ENCODE measurements at regions not wholly inside any gene's neighbourhood (a gene's known extent, or its start where the extent isn't known, plus 50 kb on each side); places are given as distances from the start of the nearest gene placed in this dataset.
"Not testable (repeated sequence)": the region's sequence is repeated elsewhere in the genome, so short reads cannot be mapped to it uniquely, and the experiment has no call there.

- no peak for DNase-seq (ENCODE audit: low read depth)
These were observed 50.7 kb upstream of the SYNDIG1 start for GRCh38 chr20:24418731-24419130.

- DNase-seq (ENCODE audit: low read depth): no peak
These were observed 51.9 kb upstream of the SYNDIG1 start for GRCh38 chr20:24417485-24417884.

DNA sequence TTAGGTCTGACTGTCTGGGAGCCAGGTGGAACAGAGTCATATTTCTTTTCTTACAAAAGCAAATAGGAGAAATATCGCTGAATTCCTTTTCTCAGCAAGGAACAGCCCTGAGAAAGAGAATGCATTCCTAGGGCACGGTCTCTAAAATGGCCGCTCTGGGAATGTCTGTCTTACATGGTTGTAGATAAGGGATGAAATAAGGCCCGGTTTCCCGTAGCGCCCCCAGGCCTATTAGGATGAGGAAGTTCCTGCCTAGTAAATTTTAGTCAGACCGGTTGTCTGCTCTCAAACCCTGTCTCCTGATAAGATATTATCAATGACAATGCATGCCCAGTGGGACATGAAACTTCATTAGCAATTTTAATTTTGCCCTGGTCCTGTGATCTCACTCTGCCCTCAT is 54.0 kb upstream of the SYNDIG1 start:
- not testable (repeated sequence) for DNase-seq (ENCODE audit: low read depth)

DNA sequence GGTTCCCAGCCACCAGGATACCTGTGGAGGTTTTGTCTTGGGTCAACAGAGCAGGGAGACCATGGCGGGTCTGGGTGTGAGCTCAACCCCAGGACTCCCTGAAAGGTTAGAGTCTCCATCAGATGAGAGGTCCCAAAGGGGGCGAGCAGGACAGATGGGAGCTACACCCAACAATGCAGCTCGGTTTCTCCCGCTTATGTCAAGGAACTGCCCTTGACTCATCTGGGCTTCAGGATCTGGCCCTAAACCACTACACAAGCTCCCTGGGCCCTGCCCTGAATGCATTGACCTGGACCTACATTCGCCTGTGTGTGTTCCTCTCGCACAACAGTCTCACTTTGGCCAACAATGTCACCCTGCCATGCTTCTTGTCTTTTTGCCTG is 57.6 kb upstream of the SYNDIG1 start:
- DNase-seq (ENCODE audit: low read depth): no peak

- DNase-seq (ENCODE audit: low read depth): no peak
These were observed 58.2 kb upstream of the SYNDIG1 start for GRCh38 chr20:24411003-24411833.

DNA sequence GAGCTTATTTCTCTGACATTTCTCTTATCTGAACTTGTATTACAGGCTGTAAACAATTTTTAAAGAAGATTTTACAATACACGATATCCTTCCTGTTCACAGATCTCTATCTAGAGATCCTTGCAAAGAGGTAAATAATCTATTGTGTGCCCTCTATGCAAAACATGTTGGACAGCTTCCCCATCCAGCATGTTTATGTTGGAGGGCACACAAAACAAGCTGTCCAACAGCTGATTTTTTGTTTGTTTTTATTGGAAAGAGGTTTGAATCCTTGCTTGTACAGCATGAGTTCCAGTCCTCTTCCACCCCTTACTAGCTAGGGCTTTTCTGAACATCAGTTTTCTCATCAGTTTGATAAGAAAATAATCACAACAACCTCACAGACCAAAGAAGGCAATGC is 62.3 kb upstream of the SYNDIG1 start:
- no peak for DNase-seq (ENCODE audit: low read depth)

DNA sequence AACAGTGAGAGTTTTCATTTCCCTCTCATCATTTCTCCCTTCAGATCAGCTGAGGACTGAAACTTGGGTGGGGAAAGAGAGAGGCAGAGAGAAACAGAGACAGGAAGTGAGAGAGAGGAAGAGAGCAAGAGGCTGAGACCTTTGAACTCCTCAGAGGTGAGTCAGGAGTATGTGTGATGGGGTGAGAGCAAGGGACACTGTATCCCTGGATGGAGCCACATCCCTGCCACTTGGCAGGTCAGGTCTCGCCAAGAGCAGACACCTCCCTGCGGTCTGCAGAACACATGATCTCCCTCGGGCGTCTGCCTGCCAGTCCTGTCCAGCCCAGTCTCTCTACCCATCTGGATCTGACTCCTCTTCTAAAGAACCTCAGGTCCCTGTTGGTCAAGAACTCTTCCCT is 62.7 kb upstream of the SYNDIG1 start:
- DNase-seq (ENCODE audit: low read depth): no peak

GRCh38 chr20:24406251-24406650 is 63.2 kb upstream of the SYNDIG1 start:
- DNase-seq (ENCODE audit: low read depth): no peak

DNA sequence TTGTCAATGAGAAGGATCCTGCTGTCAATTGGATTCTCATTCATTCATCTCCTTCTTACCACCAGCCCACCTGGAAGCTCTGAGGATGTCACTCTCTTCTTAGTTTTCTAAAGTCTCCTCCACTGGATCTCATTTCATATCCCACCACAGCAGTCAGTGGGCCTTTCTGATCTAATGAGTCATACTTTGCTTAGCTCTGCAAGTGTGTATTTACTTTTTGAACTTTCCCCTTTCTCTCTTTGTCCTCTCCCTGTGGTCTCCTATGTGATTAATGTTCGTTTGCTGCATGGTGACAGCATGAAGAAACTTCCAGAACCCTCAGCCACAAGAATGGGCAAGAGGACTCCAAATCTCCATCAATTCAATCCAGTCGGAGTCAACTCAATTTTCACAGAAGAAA is 63.6 kb upstream of the SYNDIG1 start:
- DNase-seq (ENCODE audit: low read depth): no peak

- no peak for DNase-seq (ENCODE audit: low read depth)
These were observed 66.0 kb upstream of the SYNDIG1 start for GRCh38 chr20:24403406-24403805.

DNA sequence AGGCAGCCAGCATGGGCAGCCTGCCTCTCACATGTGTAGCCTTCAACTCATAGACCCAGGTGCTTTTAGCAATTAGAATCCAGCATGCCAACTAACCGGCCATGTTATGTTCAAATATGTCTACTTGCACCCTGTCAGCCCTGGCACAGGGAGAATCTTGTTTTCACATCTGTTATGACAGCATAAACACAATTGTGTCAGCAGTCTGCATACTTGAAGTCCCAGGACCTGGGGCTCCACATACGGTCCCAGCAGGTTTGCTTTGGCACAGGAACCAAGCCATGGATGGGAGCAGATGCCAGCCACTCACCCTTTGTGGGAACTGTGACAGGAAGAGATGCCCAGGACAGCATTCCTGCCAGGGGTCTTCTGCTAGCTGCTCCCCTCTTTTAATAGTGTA is 67.2 kb upstream of the SYNDIG1 start:
- no peak for DNase-seq (ENCODE audit: low read depth)

DNA sequence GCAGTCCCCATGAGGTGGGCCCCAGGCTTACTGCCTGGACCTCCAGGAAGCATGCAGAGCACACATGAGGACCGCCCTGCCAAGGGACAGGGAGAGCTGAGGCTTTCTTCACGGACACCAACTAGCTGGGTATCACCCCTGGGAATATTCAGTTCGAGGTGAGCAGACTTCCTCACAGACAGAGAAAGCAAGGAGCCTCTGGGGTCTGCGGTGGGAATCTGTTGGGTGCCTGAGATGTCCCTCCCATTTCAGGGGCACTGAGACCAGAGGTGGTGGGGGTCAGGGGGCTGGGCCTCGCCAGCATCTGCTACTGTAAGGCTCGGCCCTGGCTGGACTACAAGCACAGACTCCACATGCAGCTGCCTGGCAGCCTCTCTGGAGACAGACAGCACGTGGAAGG is 74.3 kb upstream of the SYNDIG1 start:
- no peak for DNase-seq (ENCODE audit: low read depth)

DNA sequence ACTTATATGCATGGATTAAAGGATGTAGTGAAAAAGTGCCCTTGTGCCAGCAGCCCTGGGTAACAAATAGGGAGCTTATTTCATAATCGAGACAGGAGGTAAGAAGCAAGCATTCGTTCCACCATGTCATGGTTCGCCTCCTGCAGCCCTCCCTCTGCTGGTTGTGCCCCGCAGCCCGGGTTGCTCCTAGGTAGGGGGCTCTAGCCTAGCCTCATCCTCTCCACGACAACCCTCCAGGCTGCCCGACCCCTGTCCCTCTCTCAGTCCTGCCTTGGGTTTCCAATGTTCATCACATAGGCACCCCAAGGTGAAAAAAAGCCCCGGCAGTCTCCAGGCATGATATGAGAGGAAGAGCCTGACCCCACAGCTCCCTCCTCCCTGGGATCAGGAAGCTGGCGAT is 75.5 kb upstream of the SYNDIG1 start:
- DNase-seq (ENCODE audit: low read depth): no peak

GRCh38 chr20:24392612-24393011 is 76.8 kb upstream of the SYNDIG1 start:
- DNase-seq (ENCODE audit: low read depth): no peak

GRCh38 chr20:24389686-24390085 is 79.7 kb upstream of the SYNDIG1 start:
- peak; percentile 34 for DNase-seq (ENCODE audit: low read depth)

- no peak for DNase-seq (ENCODE audit: low read depth)
These were observed 80.5 kb upstream of the SYNDIG1 start for GRCh38 chr20:24388828-24389380.

- DNase-seq (ENCODE audit: low read depth): no peak
These were observed 83.9 kb upstream of the SYNDIG1 start for GRCh38 chr20:24385547-24385946.

DNA sequence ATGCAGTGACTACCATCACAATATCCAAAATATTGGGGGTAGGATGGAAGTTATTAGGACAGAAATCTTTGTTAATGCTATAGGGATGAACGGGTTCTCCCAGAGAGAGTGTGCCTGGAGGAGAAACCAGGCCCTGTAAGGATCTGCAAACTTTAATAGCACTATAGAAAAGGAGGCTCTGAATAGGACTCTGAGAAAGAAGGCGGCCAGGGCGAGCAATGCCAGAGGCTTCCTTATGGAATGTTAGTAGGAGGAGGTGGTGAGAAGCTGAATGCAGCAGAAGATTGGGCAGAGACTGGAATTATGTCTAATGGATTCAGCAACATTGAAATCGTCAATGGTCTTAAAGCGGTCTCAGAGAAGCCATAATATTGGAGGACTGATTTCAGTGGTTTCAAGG is 84.6 kb upstream of the SYNDIG1 start:
- no peak for DNase-seq (ENCODE audit: low read depth)

- DNase-seq (ENCODE audit: low read depth): no peak
These were observed 86.7 kb upstream of the SYNDIG1 start for GRCh38 chr20:24382743-24383142.

DNA sequence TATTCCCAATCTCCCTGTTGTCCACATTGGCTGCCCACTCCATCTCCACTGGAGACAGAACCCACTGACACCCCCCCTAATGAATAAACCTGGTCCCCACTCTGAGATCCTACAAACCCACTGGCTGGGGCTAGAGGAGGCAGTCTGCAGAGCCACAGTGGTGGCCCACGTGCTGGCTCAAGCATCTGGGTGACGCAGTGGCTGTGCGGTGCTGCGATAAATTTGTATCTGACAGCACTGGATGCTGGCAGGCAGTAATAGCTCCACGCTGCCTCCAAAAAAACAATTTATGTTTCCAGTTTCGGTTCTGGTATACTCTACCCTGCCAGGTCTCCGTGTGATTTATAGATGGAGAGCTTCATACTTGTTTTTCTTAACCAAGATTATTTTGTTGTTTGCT is 87.1 kb upstream of the SYNDIG1 start:
- DNase-seq (ENCODE audit: low read depth): no peak

GRCh38 chr20:24381886-24382285 is 87.5 kb upstream of the SYNDIG1 start:
- DNase-seq (ENCODE audit: low read depth): no peak

GRCh38 chr20:24379484-24379927 is 89.9 kb upstream of the SYNDIG1 start:
- no peak for DNase-seq (ENCODE audit: low read depth)

DNA sequence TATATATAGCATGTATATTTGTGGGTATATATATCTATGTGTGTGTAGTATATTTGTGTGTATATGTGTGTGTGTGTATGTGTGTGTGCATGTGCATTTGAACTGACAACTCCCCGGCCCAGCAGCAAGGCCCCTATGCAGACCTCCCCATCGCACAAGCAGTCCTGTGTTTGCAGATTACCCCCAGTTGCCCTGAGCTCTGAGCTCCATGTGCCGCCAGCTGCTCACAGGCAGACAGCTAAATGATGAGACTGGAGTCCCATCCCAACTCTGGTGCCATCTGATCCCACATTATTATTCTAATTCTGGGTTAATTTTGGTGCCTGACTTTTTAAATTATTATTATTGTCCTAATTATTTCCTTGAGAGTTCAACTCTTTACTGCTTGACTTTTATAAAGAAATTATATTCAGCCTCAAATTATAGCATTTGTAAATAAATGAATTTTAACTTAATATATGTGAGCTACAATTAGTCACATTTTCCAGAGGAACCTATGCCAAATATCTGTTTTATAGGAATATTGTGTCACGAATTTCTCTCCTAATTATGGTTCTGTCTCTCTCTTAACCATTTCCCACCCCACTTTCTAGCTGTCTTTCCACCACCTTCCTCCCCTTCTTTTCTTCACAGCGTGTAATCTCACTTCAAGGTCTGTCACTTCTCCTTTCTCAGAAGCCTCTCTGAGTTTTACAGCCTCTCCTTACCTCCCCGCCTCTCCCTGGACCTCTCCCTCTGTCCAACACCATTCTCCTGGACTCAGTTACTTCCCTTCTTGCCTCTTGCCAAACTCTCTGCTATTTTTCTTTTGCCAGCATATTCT is 90.6 kb upstream of the SYNDIG1 start:
- no peak for DNase-seq (ENCODE audit: low read depth)

All from CMK (cell line).